Chondrocyte (in vitro differentiated cells): ENCODE measurements at regions not wholly inside any gene's neighbourhood (a gene's known extent, or its start where the extent isn't known, plus 50 kb on each side); places are given as distances from the start of the nearest gene placed in this dataset.
A peak's percentile ranks its signal among the peaks of the same experiment; 100 is the strongest.

Experiments
- DNase-seq: peaks from one replicate; pipeline ENCODE4 v3.0.0; 2021; ENCODE audit warnings: mixed read lengths, low spot score
- H3K27ac Mint-ChIP-seq: one replicate; pipeline ENCODE4 v1.8.0; 2021; ENCODE audit warnings: mild to moderate bottlenecking, moderate library complexity, mixed read lengths; ENCODE audit not compliant: unreplicated experiment
- H3K27me3 Mint-ChIP-seq: 2 replicates; pipeline ENCODE4 v1.8.0; 2021; ENCODE audit warnings: low read depth, mixed read lengths
- H3K36me3 Mint-ChIP-seq: 2 replicates; pipeline ENCODE4 v1.8.0; 2021; ENCODE audit warnings: low read depth, mixed read lengths
- H3K4me1 Mint-ChIP-seq: 2 replicates; pipeline ENCODE4 v1.8.0; 2021; ENCODE audit warnings: low read depth, mild to moderate bottlenecking, mixed read lengths
- H3K4me3 Mint-ChIP-seq: one replicate; pipeline ENCODE4 v1.8.0; 2021; ENCODE audit warnings: mild to moderate bottlenecking, moderate library complexity, mixed read lengths; ENCODE audit not compliant: unreplicated experiment
- H3K9me3 Mint-ChIP-seq: 2 replicates; pipeline ENCODE4 v1.8.0; 2021; ENCODE audit warnings: low read depth, mixed read lengths
- CTCF ChIP-seq: fragments of 200-600 bp; sonication (generic); IDR thresholded peaks from 2 replicates; pipeline ENCODE4 v1.5.0; 2021; ENCODE audit warnings: antibody characterized with exemption, mild to moderate bottlenecking, moderate library complexity

- Mint-ChIP-seq H3K36me3 (no peaks in the 10 kb centered on the region), H3K27ac (no peak overlapping the region), H3K4me3 (no peak overlapping the region), H3K27me3 (peaks cover 18% of the 10 kb centered on the region), H3K9me3 (peaks cover under 1% of the 10 kb centered on the region), H3K4me1 (peaks cover 15% of the 10 kb centered on the region)
- TF ChIP-seq CTCF, result no peak
- no peak for DNase-seq
These were observed 314.0 kb downstream of the AGTPBP1 start for GRCh38 chr9:85427772-85428171.

- peaks cover 3% of the 10 kb centered on the region for H3K9me3 Mint-ChIP-seq
- H3K36me3 Mint-ChIP-seq, result no peaks in the 10 kb centered on the region
- H3K4me1 Mint-ChIP-seq, result peaks cover 25% of the 10 kb centered on the region
- H3K27me3 Mint-ChIP-seq, result peaks cover 18% of the 10 kb centered on the region
- peak; percentile 84 for TF ChIP-seq CTCF
- no peak overlapping the region for H3K4me3 Mint-ChIP-seq
- no peak for DNase-seq
- no peak overlapping the region for H3K27ac Mint-ChIP-seq
These were observed 316.6 kb downstream of the AGTPBP1 start for GRCh38 chr9:85425153-85425611.

- Mint-ChIP-seq H3K36me3 (no peaks in the 10 kb centered on the region), H3K27me3 (peaks cover 9% of the 10 kb centered on the region), H3K4me1 (peaks cover 25% of the 10 kb centered on the region), H3K9me3 (peaks cover 3% of the 10 kb centered on the region), H3K4me3 (no peak overlapping the region), H3K27ac (no peak overlapping the region)
- TF ChIP-seq CTCF, result no peak
- DNase-seq, result no peak
These were observed 318.3 kb downstream of the AGTPBP1 start for GRCh38 chr9:85423422-85423821.

GRCh38 chr9:85421641-85422040, 320.1 kb downstream of the AGTPBP1 start:
- H3K27ac Mint-ChIP-seq, result no peak overlapping the region
- no peaks in the 10 kb centered on the region for H3K36me3 Mint-ChIP-seq
- no peak for DNase-seq
- H3K27me3 Mint-ChIP-seq, result peaks cover 6% of the 10 kb centered on the region
- TF ChIP-seq CTCF, result no peak
- peaks cover 3% of the 10 kb centered on the region for H3K9me3 Mint-ChIP-seq
- H3K4me3 Mint-ChIP-seq, result no peak overlapping the region
- H3K4me1 Mint-ChIP-seq, result peaks cover 25% of the 10 kb centered on the region

GRCh38 chr9:85420750-85421149, 321.0 kb downstream of the AGTPBP1 start:
- Mint-ChIP-seq H3K36me3 (no peaks in the 10 kb centered on the region), H3K4me3 (no peak overlapping the region), H3K9me3 (peaks cover 3% of the 10 kb centered on the region), H3K27ac (peak overlapping the region; percentile 24), H3K4me1 (peaks cover 22% of the 10 kb centered on the region), H3K27me3 (peaks cover 3% of the 10 kb centered on the region)
- no peak for TF ChIP-seq CTCF
- DNase-seq, result no peak
